Gastroesophageal sphincter (tissue), 4 donors: ENCODE measurements at regions not wholly inside any gene's neighbourhood (a gene's known extent, or its start where the extent isn't known, plus 50 kb on each side); places are given as distances from the start of the nearest gene placed in this dataset.
"Not testable (repeated sequence)": the region's sequence is repeated elsewhere in the genome, so short reads cannot be mapped to it uniquely, and the experiment has no call there.

ENCODE experiments used
- ATAC-seq: fragments of 150-250 bp; one replicate; pipeline ENCODE4 v1.9.1; 2016; ENCODE audit warnings: mild to moderate bottlenecking, moderate library complexity
- H3K27ac ChIP-seq, 4 donors: fragments of 200-600 bp; sonication (generic) in 3 of 4; 1 replicate in 3 of 4; 2 replicates in 1 of 4; pipeline ENCODE4 v1.5.1; 2016 to 2019
- H3K27me3 ChIP-seq: fragments of 200-600 bp; sonication (generic); one replicate; pipeline ENCODE4 v1.5.1; 2019
- H3K36me3 ChIP-seq, 2 donors: fragments of 200-600 bp; sonication (generic); one replicate each; pipeline ENCODE4 v1.5.1; 2019; ENCODE audit warnings: control low read depth in 1 of 2
- H3K4me1 ChIP-seq, 3 donors: fragments of 200-600 bp; sonication (generic); 1 replicate in 2 of 3; 2 replicates in 1 of 3; pipeline ENCODE4 v1.5.1; 2016 to 2019; ENCODE audit warnings: control low read depth in 2 of 3
- H3K4me3 ChIP-seq, 2 donors: fragments of 200-600 bp; sonication (generic); one replicate each; pipeline ENCODE4 v1.5.1; 2019; ENCODE audit warnings: mild to moderate bottlenecking in 1 of 2, moderate library complexity in 1 of 2
- H3K9me3 ChIP-seq, 3 donors: fragments of 200-600 bp; sonication (generic); one replicate each; pipeline ENCODE4 v1.5.1; 2017 to 2019; ENCODE audit warnings: control low read depth in 2 of 3
- CTCF ChIP-seq, 4 experiments: fragments of 200-600 bp in 2 of 4; fragments of 450-650 bp in 2 of 4; sonication (generic) in 1 of 4; IDR thresholded peaks; one replicate each; pipeline ENCODE4 v1.5.1; 2017 to 2019; ENCODE audit warnings: antibody characterized with exemption in 4 of 4, mild to moderate bottlenecking in 2 of 4, moderate library complexity in 2 of 4
- EP300 ChIP-seq: sonication (generic); formaldehyde crosslinking; IDR thresholded peaks from one replicate; pipeline ENCODE4 v1.6.1; 2017; ENCODE audit warnings: antibody characterized with exemption, mild to moderate bottlenecking
- POLR2A ChIP-seq, 2 donors: fragments of 450-650 bp; IDR thresholded peaks; one replicate each; pipeline ENCODE4 v1.6.1; 2017; ENCODE audit warnings: antibody characterized with exemption in 2 of 2, mild to moderate bottlenecking in 2 of 2, moderate library complexity in 1 of 2
- POLR2AphosphoS5 ChIP-seq: sonication (generic); formaldehyde crosslinking; IDR thresholded peaks from one replicate; pipeline ENCODE4 v1.6.1; 2017; ENCODE audit warnings: antibody characterized with exemption
- WGBS, 2 donors: methylation state at CpG; one replicate each; pipeline ENCODE4 v1.1.5; 2018; ENCODE audit warnings: low coverage in 1 of 2; 5-methylcytosine and 5-hydroxymethylcytosine counted together

GRCh38 chr9:75269197-75269596 lies 180.9 kb downstream of the OSTF1 start:
- Histone ChIP-seq H3K36me3 (no peaks in the 10 kb centered on the region), H3K4me1 (no peaks in the 10 kb centered on the region), H3K27ac (no peak overlapping the region), H3K4me3 (no peak overlapping the region), H3K9me3 (peaks cover 0 to 14% (median 0%) of the 10 kb centered on the region in 3 donors), H3K27me3 (no peaks in the 10 kb centered on the region)
- ATAC-seq, result no peak
- WGBS, 2 donors, result 90 to 91% methylated on average over 5 of the region's 5 CpGs
- TF ChIP-seq CTCF (IDR thresholded peaks at IDR 0.05) (no peak), POLR2A (IDR thresholded peaks at IDR 0.05) (no peak), POLR2AphosphoS5 (no peak), EP300 (no peak)

GRCh38 chr9:75273055-75273454 lies 184.7 kb downstream of the OSTF1 start:
- not testable (repeated sequence) for H3K27ac ChIP-seq, H3K36me3 ChIP-seq, ATAC-seq, H3K27me3 ChIP-seq, H3K4me3 ChIP-seq, H3K4me1 ChIP-seq
- H3K9me3 ChIP-seq, result peaks cover 0 to 28% (median 0%) of the 10 kb centered on the region in 3 donors
- 83 to 85% methylated on average over 4 to 9 of the region's 10 CpGs for WGBS, 2 donors

GRCh38 chr9:75274781-75275180 lies 186.5 kb downstream of the OSTF1 start:
- no peak for ATAC-seq
- TF ChIP-seq POLR2A (IDR thresholded peaks at IDR 0.05) (no peak), CTCF (IDR thresholded peaks at IDR 0.05) (no peak), POLR2AphosphoS5 (no peak), EP300 (no peak)
- Histone ChIP-seq H3K4me1 (no peaks in the 10 kb centered on the region), H3K4me3 (no peak overlapping the region), H3K36me3 (no peaks in the 10 kb centered on the region), H3K27me3 (no peaks in the 10 kb centered on the region), H3K9me3 (peaks cover 0 to 28% (median 0%) of the 10 kb centered on the region in 3 donors), H3K27ac (no peak overlapping the region)

- no peaks in the 10 kb centered on the region for H3K4me1 ChIP-seq
- no peak overlapping the region for H3K27ac ChIP-seq
- H3K9me3 ChIP-seq, result peaks cover 0 to 21% (median 0%) of the 10 kb centered on the region in 3 donors
- no peaks in the 10 kb centered on the region for H3K27me3 ChIP-seq
- ATAC-seq, result no peak
- WGBS, 2 donors, result 100% methylated on average over 1 of the region's 1 CpG
- no peak overlapping the region for H3K4me3 ChIP-seq
- TF ChIP-seq POLR2AphosphoS5 (no peak), POLR2A (IDR thresholded peaks at IDR 0.05) (no peak), EP300 (no peak), CTCF (IDR thresholded peaks at IDR 0.05) (no peak)
- H3K36me3 ChIP-seq, result no peaks in the 10 kb centered on the region
Observed at GRCh38 chr9:75282047-75282446, 193.7 kb downstream of the OSTF1 start.

GRCh38 chr9:75289332-75289731 lies 201.0 kb downstream of the OSTF1 start:
- peaks cover 0 to 13% (median 0%) of the 10 kb centered on the region in 3 donors for H3K9me3 ChIP-seq
- no peak for ATAC-seq
- no peak for TF ChIP-seq POLR2A (IDR thresholded peaks at IDR 0.05)
- no peak for TF ChIP-seq EP300
- H3K27ac ChIP-seq, result no peak overlapping the region
- H3K4me1 ChIP-seq, result no peaks in the 10 kb centered on the region
- no peaks in the 10 kb centered on the region for H3K27me3 ChIP-seq
- H3K4me3 ChIP-seq, result no peak overlapping the region
- H3K36me3 ChIP-seq, result no peaks in the 10 kb centered on the region

- Histone ChIP-seq H3K4me3 (no peak overlapping the region), H3K27ac (no peak overlapping the region), H3K27me3 (no peaks in the 10 kb centered on the region), H3K4me1 (no peaks in the 10 kb centered on the region), H3K9me3 (peaks cover 0 to 10% (median 0%) of the 10 kb centered on the region in 3 donors), H3K36me3 (no peaks in the 10 kb centered on the region)
- WGBS, 2 donors, result 88 to 96% methylated on average over 2 of the region's 2 CpGs
- TF ChIP-seq POLR2A (IDR thresholded peaks at IDR 0.05), result no peak
- no peak for TF ChIP-seq POLR2AphosphoS5
- no peak for TF ChIP-seq CTCF (IDR thresholded peaks at IDR 0.05)
- no peak for TF ChIP-seq EP300
- ATAC-seq, result no peak
Observed at GRCh38 chr9:75299324-75299723, 211.0 kb downstream of the OSTF1 start.
